Fibroblast of lung (primary cell): ENCODE measurements at regions not wholly inside any gene's neighbourhood (a gene's known extent, or its start where the extent isn't known, plus 50 kb on each side); places are given as distances from the start of the nearest gene placed in this dataset.

Experiments used
- DNase-seq, 2 donors: peaks; one replicate each; pipeline versions ENCODE4 v3.0.0 to v3.0.0-alpha.2; 2010; ENCODE audit warnings: low read depth in 2 of 2
- H2AFZ ChIP-seq: 2 replicates; pipeline ENCODE4 v1.5.1; 2012; ENCODE audit warnings: low read length, control low read depth, inconsistent platforms
- H3K27ac ChIP-seq: 2 replicates; pipeline ENCODE4 v1.5.1; 2011; ENCODE audit warnings: low read length, control low read depth; ENCODE audit not compliant: insufficient read depth
- H3K27me3 ChIP-seq: 2 replicates; pipeline ENCODE4 v1.5.1; 2011; ENCODE audit warnings: mild to moderate bottlenecking, low read length; ENCODE audit not compliant: control insufficient read depth, insufficient read depth
- H3K36me3 ChIP-seq: 2 replicates; pipeline ENCODE4 v1.5.1; 2011; ENCODE audit warnings: low read length; ENCODE audit not compliant: control insufficient read depth, insufficient read depth
- H3K4me1 ChIP-seq: 2 replicates; pipeline ENCODE4 v1.5.1; 2011; ENCODE audit warnings: low read length; ENCODE audit not compliant: control insufficient read depth, insufficient read depth; ENCODE audit errors: extremely low read depth
- H3K4me2 ChIP-seq: 2 replicates; pipeline ENCODE4 v1.5.1; 2011; ENCODE audit warnings: low read length, control low read depth; ENCODE audit not compliant: insufficient read depth; ENCODE audit errors: extremely low read depth
- H3K4me3 ChIP-seq, 4 experiments: fragments of 200-600 bp in 1 of 4; sonication (generic) in 1 of 4; replicated peaks in 1 of 4; 2 replicates each; pipeline ENCODE4 v1.5.1; 2011 to 2016; ENCODE audit warnings: low read length in 4 of 4, low read depth in 3 of 4, mild to moderate bottlenecking in 3 of 4, control low read depth in 2 of 4, inconsistent platforms in 1 of 4, mixed read lengths in 1 of 4; ENCODE audit not compliant: insufficient read depth in 1 of 4; ENCODE audit errors: control extremely low read depth in 1 of 4
- H3K79me2 ChIP-seq: 2 replicates; pipeline ENCODE4 v1.5.1; 2012; ENCODE audit warnings: mild to moderate bottlenecking, low read length, inconsistent platforms; ENCODE audit not compliant: control insufficient read depth, insufficient read depth
- H3K9ac ChIP-seq: 2 replicates; pipeline ENCODE4 v1.5.1; 2011; ENCODE audit warnings: mild to moderate bottlenecking, low read length, control low read depth; ENCODE audit not compliant: insufficient read depth
- H3K9me3 ChIP-seq: 2 replicates; pipeline ENCODE4 v1.5.1; 2012; ENCODE audit warnings: low read depth, low read length; ENCODE audit not compliant: control insufficient read depth, insufficient read depth
- H4K20me1 ChIP-seq: 2 replicates; pipeline ENCODE4 v1.5.1; 2011; ENCODE audit warnings: low read length; ENCODE audit not compliant: control insufficient read depth, insufficient read depth; ENCODE audit errors: extremely low read depth
- EZH2 ChIP-seq: IDR thresholded peaks from 2 replicates; pipeline ENCODE4 v1.5.1; 2012; ENCODE audit warnings: low read length, control low read depth, mild to moderate bottlenecking; ENCODE audit errors: missing control alignments
- TF ChIP-seq, protein P1 (sequence below), 2 donors: IDR thresholded peaks in 1 of 2; conservative IDR thresholded peaks in 1 of 2; 1 replicate in 1 of 2; 2 replicates in 1 of 2; pipeline ENCODE4 v1.5.1; 2011 to 2012; ENCODE audit warnings: low read length in 2 of 2, control low read depth in 1 of 2, inconsistent platforms in 1 of 2, low read depth in 1 of 2, mild to moderate bottlenecking in 1 of 2

- no peak overlapping the region for H3K4me3 ChIP-seq
- no peaks in the 10 kb centered on the region for H3K9me3 ChIP-seq
- H4K20me1 ChIP-seq: no peaks in the 10 kb centered on the region
- no peak overlapping the region for H2AFZ ChIP-seq
- no peaks in the 10 kb centered on the region for H3K79me2 ChIP-seq
- TF ChIP-seq, protein P1, sequence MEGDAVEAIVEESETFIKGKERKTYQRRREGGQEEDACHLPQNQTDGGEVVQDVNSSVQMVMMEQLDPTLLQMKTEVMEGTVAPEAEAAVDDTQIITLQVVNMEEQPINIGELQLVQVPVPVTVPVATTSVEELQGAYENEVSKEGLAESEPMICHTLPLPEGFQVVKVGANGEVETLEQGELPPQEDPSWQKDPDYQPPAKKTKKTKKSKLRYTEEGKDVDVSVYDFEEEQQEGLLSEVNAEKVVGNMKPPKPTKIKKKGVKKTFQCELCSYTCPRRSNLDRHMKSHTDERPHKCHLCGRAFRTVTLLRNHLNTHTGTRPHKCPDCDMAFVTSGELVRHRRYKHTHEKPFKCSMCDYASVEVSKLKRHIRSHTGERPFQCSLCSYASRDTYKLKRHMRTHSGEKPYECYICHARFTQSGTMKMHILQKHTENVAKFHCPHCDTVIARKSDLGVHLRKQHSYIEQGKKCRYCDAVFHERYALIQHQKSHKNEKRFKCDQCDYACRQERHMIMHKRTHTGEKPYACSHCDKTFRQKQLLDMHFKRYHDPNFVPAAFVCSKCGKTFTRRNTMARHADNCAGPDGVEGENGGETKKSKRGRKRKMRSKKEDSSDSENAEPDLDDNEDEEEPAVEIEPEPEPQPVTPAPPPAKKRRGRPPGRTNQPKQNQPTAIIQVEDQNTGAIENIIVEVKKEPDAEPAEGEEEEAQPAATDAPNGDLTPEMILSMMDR (conservative IDR thresholded peaks at IDR 0.05 in 1 of 2, IDR thresholded peaks at IDR 0.05 in 1 of 2; ENCODE audit: low read depth in 1 of 2, low read length in 2 of 2): no peak
- TF ChIP-seq EZH2: no peak
- H3K4me2 ChIP-seq: no peak overlapping the region
- H3K9ac ChIP-seq: no peak overlapping the region
- no peak overlapping the region for H3K27ac ChIP-seq
- H3K27me3 ChIP-seq: no peaks in the 10 kb centered on the region
- no peak for DNase-seq
- H3K4me1 ChIP-seq: no peaks in the 10 kb centered on the region
- no peaks in the 10 kb centered on the region for H3K36me3 ChIP-seq
These were observed 208.5 kb upstream of the RPL38 start for GRCh38 chr17:73994946-73995345.

DNA sequence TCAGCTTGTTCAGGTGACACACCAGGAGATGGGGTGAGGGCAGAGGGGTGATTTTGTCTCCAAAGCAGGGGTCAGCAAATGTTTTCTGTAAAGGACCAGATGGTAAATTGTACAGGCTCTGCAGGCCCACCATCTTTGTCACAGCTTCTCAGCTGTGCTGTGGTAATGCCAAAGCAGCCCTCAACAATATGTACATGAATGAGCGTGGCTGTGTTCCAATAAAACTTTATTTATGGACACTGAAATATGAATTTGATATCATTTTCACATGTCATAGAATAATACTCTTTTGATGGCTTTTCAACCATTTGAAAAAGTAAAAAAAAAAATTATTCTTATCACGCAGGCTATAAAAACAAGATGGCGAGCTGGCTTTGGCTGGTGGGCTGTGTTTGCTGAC is 206.4 kb upstream of the RPL38 start:
- Histone ChIP-seq H3K79me2 (no peaks in the 10 kb centered on the region), H3K36me3 (no peaks in the 10 kb centered on the region), H3K9me3 (no peaks in the 10 kb centered on the region), H3K27ac (no peak overlapping the region), H3K4me1 (no peaks in the 10 kb centered on the region), H3K4me2 (no peak overlapping the region), H3K27me3 (no peaks in the 10 kb centered on the region), H4K20me1 (no peaks in the 10 kb centered on the region), H2AFZ (no peak overlapping the region), H3K9ac (no peak overlapping the region), H3K4me3 (no peak overlapping the region)
- TF ChIP-seq, protein P1 (conservative IDR thresholded peaks at IDR 0.05 in 1 of 2, IDR thresholded peaks at IDR 0.05 in 1 of 2; ENCODE audit: low read depth in 1 of 2, low read length in 2 of 2): no peak
- TF ChIP-seq EZH2: no peak
- DNase-seq: no peak

DNA sequence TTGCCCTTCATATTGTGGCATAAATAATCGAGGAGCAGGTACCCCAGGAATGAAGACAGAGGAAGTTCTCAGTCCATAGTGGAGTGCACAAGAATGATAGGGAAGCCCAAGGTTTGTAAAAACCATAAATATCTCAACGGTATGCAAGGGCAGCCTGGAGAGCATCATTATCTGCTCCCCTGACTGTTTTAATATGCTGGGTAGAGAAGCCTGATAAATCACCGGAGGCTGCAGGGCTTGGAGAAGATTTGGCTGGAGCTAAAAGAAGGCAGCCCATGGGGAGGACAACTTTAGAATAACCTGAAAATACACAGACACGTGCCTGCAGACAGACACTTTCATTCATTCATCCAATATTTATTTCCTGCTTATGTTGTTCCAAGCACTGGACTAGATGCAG is 205.2 kb upstream of the RPL38 start:
- Histone ChIP-seq H3K9ac (no peak overlapping the region), H2AFZ (no peak overlapping the region), H3K36me3 (no peaks in the 10 kb centered on the region), H3K79me2 (no peaks in the 10 kb centered on the region), H3K27me3 (no peaks in the 10 kb centered on the region), H4K20me1 (no peaks in the 10 kb centered on the region), H3K4me3 (no peak overlapping the region), H3K4me1 (no peaks in the 10 kb centered on the region), H3K9me3 (no peaks in the 10 kb centered on the region), H3K27ac (no peak overlapping the region), H3K4me2 (no peak overlapping the region)
- TF ChIP-seq EZH2: no peak
- TF ChIP-seq, protein P1 (conservative IDR thresholded peaks at IDR 0.05 in 1 of 2, IDR thresholded peaks at IDR 0.05 in 1 of 2; ENCODE audit: low read depth in 1 of 2, low read length in 2 of 2): no peak
- DNase-seq: no peak
